ENCODE measurements at regions not wholly inside any gene's neighbourhood (a gene's known extent, or its start where the extent isn't known, plus 50 kb on each side); places are given as distances from the start of the nearest gene placed in this dataset.
"Not testable (repeated sequence)": the region's sequence is repeated elsewhere in the genome, so short reads cannot be mapped to it uniquely, and the experiment has no call there.

DNA sequence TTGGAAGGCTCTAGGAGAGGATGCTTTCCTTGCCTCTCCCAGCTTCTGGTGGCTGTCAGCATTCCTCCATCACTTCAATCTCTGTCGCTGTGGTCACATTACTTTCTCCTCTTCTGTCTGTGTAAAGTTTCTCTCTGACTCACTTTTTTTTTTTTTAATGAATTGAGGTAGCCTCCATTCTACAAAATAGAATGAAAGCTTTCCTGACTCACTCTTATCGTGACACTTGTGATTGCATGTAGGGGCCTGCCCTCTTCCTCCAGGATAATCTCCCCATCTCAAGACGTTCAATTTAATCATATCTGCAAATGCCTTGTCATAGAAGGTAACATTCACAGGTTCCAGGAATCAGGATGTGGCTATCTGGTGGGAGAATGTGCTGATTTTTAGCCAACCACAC is 153.5 kb upstream of the HMGA2 start:
- no peak overlapping the region for H3K27ac Mint-ChIP-seq
- H3K9me3 Mint-ChIP-seq = no peaks in the 10 kb centered on the region
- H3K36me3 Mint-ChIP-seq (ENCODE audit: low read depth) = no peaks in the 10 kb centered on the region
- no peak overlapping the region for H3K4me3 Mint-ChIP-seq
- ATAC-seq (replicated peaks) = no peak
- peaks cover 14% of the 10 kb centered on the region for H3K27me3 Mint-ChIP-seq
- peaks cover 5% of the 10 kb centered on the region for H3K4me1 Mint-ChIP-seq

DNA sequence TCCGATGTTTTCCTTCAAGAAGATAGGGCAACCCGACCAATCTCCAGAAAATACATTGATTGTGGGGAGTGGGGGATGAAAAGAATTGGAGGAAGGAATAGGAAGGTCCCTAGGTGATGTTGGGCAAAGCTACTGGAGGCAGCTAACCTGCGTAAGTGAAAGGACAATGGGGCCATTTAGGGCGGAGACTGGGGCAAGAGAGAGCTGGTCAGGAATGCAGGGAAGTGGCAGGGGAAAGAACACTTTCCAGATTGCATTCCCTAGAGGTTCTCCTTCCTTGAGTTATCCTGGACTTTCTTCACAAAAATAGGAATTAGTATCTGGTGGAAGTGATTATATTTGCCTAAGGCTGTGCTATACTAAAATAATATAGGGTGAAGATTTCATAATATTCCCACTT is 151.8 kb upstream of the HMGA2 start:
- H3K36me3 Mint-ChIP-seq (ENCODE audit: low read depth) = no peaks in the 10 kb centered on the region
- H3K4me1 Mint-ChIP-seq = no peaks in the 10 kb centered on the region
- no peaks in the 10 kb centered on the region for H3K9me3 Mint-ChIP-seq
- no peak for ATAC-seq (replicated peaks)
- peaks cover 14% of the 10 kb centered on the region for H3K27me3 Mint-ChIP-seq
- H3K27ac Mint-ChIP-seq = no peak overlapping the region
- no peak overlapping the region for H3K4me3 Mint-ChIP-seq

DNA sequence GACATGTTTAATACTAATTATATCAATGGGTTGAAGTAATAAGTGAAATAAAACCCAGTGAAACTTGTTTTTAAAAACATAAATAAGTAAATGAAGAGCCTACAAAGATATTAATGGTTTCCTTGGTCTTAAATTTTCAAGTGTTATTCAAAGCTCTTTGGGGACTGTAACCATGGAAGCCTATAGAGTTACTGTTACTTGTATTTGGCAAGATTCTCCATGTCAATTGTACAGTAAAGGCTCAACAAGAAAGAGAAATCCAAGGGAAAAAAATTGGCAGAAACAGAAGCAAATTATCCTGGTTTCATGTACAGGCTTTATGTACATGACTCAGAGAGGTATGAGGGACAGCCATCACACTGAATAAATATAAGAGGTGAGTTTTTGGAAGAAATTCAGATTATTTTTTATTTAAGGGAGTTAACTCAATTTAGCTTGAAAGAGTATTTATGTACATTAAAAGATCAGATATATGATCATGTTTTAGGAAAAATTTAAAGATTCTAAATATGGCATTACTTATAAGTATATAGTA is 151.1 kb upstream of the HMGA2 start:
- Mint-ChIP-seq H3K36me3 (ENCODE audit: low read depth) (no peaks in the 10 kb centered on the region), H3K27ac (no peak overlapping the region), H3K9me3 (peaks cover 2% of the 10 kb centered on the region), H3K4me3 (no peak overlapping the region), H3K4me1 (no peaks in the 10 kb centered on the region), H3K27me3 (peaks cover 14% of the 10 kb centered on the region)
- ATAC-seq (replicated peaks) = no peak

DNA sequence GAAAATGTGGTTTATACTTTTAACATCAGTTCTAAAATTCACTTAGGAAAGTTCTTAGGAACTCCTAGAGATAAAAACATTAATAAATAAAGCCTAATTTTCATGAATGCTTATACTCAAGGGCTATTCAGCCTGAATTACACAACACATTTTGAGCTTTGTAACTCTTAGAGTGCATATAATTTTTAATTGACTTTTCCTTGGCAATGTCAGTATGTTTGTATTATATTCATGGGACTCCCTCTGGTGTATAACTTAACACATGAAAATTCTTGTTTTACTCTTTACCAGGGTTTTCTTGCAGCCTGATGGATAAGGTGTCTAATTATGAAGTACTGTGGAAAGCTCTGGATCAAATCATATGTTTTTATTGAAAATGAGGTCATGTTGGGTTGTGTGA is 150.6 kb upstream of the HMGA2 start:
- Mint-ChIP-seq H3K4me3 (no peak overlapping the region), H3K9me3 (peaks cover 5% of the 10 kb centered on the region), H3K27me3 (peaks cover 12% of the 10 kb centered on the region), H3K36me3 (ENCODE audit: low read depth) (no peaks in the 10 kb centered on the region), H3K4me1 (no peaks in the 10 kb centered on the region), H3K27ac (no peak overlapping the region)
- no peak for ATAC-seq (replicated peaks)

DNA sequence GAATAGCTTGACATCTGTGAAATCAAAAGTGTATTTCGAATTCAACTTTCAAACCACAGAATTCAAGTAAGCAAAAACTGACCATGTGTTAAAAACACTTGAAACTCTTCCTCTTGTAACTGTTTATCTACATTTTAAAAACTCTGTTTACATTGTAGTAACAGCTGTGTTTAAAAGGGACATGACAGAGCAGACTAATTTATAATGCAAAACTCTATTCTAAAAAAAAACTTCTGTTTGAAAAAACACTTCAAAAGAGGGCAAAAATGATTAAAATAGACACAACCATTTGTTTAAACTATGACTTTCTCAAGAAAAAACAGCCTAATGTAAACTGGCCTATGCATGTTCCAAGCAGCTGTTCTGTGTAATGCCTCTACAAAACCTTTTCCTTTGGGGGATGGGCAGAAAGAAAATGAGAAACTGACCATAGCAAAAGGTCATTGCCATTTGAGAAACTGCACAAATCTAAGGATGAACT is 149.1 kb upstream of the HMGA2 start:
- H3K36me3 Mint-ChIP-seq (ENCODE audit: low read depth) = no peaks in the 10 kb centered on the region
- H3K27me3 Mint-ChIP-seq = peaks cover 8% of the 10 kb centered on the region
- H3K9me3 Mint-ChIP-seq = peaks cover 5% of the 10 kb centered on the region
- no peaks in the 10 kb centered on the region for H3K4me1 Mint-ChIP-seq
- no peak overlapping the region for H3K4me3 Mint-ChIP-seq
- H3K27ac Mint-ChIP-seq = no peak overlapping the region
- ATAC-seq (replicated peaks) = no peak

DNA sequence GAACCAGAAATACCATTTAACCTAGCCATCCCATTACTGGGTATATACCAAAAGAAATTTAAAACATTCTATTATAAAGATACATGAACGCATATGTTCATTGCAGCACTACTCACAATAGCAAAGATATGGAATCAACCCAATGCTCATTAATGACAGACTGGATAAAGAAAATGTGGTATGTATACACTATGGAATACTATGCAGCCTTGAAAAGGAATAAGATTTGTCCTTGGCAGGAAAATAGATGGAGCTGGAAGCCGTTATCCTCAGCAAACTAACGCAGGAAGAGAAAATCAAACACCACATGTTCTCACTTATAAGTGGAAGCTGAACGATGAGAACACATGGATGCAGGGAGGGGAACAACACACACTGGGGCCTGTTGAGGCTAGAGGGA is 146.1 kb upstream of the HMGA2 start:
- not testable (repeated sequence) for H3K4me3 Mint-ChIP-seq; H3K9me3 Mint-ChIP-seq; H3K4me1 Mint-ChIP-seq; ATAC-seq (replicated peaks); H3K27ac Mint-ChIP-seq; H3K36me3 Mint-ChIP-seq (ENCODE audit: low read depth)
- peaks cover 12% of the 10 kb centered on the region for H3K27me3 Mint-ChIP-seq

DNA sequence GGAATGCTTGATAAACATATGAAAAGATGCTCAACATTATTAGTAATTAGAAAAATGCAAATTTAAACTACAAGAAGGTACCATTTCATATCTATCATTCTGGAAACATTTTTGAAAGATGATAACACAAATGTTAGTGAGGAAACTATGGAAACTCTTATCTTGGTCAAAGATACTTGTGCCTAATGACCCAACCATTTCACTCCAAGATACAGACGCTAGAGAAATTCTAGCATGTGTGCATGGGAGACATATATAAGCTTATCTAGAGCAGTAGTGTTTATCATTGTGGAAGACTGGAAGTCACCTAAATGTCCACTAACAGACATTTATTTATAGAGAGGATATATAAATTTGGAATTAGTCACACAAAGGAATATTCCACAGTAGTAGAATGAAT is 143.1 kb upstream of the HMGA2 start:
- peaks cover 13% of the 10 kb centered on the region for H3K27me3 Mint-ChIP-seq
- H3K4me1 Mint-ChIP-seq = no peaks in the 10 kb centered on the region
- no peak overlapping the region for H3K4me3 Mint-ChIP-seq
- H3K9me3 Mint-ChIP-seq = peaks cover 11% of the 10 kb centered on the region
- no peak overlapping the region for H3K27ac Mint-ChIP-seq
- no peaks in the 10 kb centered on the region for H3K36me3 Mint-ChIP-seq (ENCODE audit: low read depth)
- no peak for ATAC-seq (replicated peaks)

DNA sequence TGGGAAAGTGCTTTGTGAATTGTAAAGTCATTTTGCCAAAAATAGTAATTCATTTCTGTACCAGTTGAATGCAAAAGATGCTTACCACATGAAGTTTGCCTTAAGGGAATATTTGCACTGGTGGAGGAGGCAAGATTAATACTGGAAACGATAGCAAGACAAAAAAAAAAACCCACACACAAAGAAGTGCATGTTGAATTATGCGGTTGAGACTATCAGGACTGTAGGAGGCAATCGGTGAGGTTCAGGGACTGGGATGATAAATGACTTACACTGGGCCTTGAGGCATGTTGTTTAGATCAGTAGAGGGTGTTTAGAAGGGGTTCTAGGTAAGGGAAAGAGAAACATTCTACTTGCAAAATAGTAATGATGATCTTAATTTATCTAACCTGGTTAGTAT is 142.2 kb upstream of the HMGA2 start:
- H3K27me3 Mint-ChIP-seq = peaks cover 13% of the 10 kb centered on the region
- H3K36me3 Mint-ChIP-seq (ENCODE audit: low read depth) = no peaks in the 10 kb centered on the region
- no peak overlapping the region for H3K4me3 Mint-ChIP-seq
- ATAC-seq (replicated peaks) = no peak
- H3K9me3 Mint-ChIP-seq = peaks cover 11% of the 10 kb centered on the region
- no peaks in the 10 kb centered on the region for H3K4me1 Mint-ChIP-seq
- H3K27ac Mint-ChIP-seq = no peak overlapping the region

DNA sequence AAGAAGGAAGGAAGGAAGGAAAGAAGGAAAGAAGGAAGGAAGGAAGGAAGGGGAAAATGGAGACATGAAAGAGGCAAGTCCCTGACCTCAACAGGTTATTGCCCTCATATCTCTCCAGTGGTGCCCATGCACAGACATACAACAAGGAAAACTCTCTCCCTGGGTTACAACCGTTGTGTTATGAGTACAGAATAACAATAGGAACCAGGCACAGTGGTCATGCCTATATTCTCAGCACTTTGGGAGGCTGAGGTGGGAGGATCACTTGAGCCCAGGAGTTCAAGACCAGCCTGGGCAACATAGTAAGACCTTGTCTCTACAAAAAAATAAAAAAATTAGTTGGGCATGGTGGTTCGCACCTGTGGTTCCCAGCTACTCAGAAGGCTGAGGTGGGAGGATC is 139.4 kb upstream of the HMGA2 start:
- no peaks in the 10 kb centered on the region for H3K4me1 Mint-ChIP-seq

DNA sequence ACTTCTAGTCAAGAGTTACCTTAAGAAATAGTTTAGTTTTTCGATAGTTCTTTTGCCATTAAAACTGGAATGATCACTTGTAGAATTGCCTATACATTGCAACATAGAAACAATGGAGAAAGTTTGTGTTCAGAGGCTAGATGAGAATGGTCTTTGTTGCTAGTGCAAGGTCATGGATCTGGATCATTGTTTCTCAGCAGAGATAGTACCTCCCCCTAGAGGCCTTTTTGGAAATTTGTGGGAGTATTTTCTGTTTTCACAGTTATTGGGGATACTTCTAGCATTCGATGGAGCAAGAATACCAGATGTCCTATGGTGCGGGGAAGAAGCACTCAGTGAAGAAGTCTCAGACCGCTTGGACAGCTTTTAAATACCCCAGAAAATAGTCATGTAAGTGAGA is 138.8 kb upstream of the HMGA2 start:
- ATAC-seq (replicated peaks) = no peak
- H3K4me1 Mint-ChIP-seq = no peaks in the 10 kb centered on the region
- no peaks in the 10 kb centered on the region for H3K36me3 Mint-ChIP-seq (ENCODE audit: low read depth)
- H3K9me3 Mint-ChIP-seq = peaks cover 6% of the 10 kb centered on the region
- H3K4me3 Mint-ChIP-seq = no peak overlapping the region
- H3K27ac Mint-ChIP-seq = no peak overlapping the region
- H3K27me3 Mint-ChIP-seq = peaks cover 9% of the 10 kb centered on the region

More for the DNA sequence above, 139.4 kb upstream of the HMGA2 start:
- Mint-ChIP-seq H3K36me3 (ENCODE audit: low read depth) (no peaks in the 10 kb centered on the region), H3K27me3 (peaks cover 9% of the 10 kb centered on the region), H3K4me3 (no peak overlapping the region), H3K9me3 (peaks cover 6% of the 10 kb centered on the region), H3K27ac (no peak overlapping the region)
- no peak for ATAC-seq (replicated peaks)

DNA sequence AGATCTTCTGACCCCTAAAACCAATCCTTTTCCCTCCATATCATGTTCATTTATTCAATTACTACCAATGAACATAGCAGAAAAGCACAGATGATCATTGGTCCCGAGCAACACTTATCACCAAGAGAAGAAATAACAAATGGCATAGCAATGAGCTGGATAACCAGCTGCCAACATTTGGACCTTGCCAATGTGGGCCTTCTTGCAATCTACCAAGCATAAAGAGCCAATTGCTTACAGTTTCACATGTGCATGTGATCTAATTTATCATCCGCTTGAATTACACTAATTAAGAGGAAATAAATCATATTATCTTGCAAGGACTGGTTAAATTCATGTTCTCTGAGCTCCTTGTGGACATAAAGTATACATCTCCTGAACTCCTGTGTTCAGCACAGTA is 134.8 kb upstream of the HMGA2 start:
- Mint-ChIP-seq H3K9me3 (peaks cover under 1% of the 10 kb centered on the region), H3K36me3 (ENCODE audit: low read depth) (no peaks in the 10 kb centered on the region), H3K27ac (no peak overlapping the region), H3K4me1 (no peaks in the 10 kb centered on the region), H3K27me3 (no peaks in the 10 kb centered on the region), H3K4me3 (no peak overlapping the region)
- ATAC-seq (replicated peaks) = no peak

DNA sequence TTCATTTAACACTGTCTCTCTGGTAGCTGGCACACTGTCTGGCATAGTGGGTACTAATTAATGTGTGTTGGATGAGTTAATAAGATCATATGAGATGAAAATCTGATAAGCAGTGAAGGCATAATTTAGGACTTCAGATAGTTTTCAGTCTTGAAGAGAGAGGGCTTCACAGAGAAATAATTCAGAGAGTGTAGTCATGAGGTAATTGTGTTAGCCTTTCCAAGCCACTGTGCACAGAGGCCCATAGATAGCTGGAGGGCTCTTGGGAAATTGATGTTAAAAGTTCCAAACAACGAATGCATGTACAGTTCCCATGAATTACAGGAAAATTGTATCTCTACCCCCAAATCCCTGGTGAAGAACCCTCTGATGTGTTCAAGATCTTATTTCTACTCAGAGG is 133.8 kb upstream of the HMGA2 start:
- Mint-ChIP-seq H3K9me3 (no peaks in the 10 kb centered on the region), H3K36me3 (ENCODE audit: low read depth) (no peaks in the 10 kb centered on the region)

DNA sequence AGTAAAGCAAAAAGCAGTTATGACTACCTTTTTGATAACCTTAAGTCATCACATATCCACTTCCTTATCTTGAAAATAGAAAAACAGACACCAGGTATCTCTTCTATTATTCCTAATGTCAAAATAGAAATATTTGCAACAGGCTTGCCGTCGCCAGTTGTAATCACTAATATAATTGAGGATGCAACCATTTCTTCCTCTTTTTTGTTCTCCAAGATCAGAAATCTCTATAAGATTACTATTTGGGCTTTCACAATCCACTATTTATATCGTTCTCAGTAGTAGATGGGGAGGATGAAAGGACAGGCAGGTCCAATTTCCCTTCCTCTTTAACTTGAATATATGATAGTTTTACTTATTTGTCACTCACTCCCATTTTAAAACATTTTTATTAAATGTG is 130.2 kb upstream of the HMGA2 start:
- no peaks in the 10 kb centered on the region for H3K9me3 Mint-ChIP-seq
- no peaks in the 10 kb centered on the region for H3K4me1 Mint-ChIP-seq
- no peaks in the 10 kb centered on the region for H3K36me3 Mint-ChIP-seq (ENCODE audit: low read depth)
- no peak overlapping the region for H3K4me3 Mint-ChIP-seq
- no peak overlapping the region for H3K27ac Mint-ChIP-seq
- ATAC-seq (replicated peaks) = no peak
- no peaks in the 10 kb centered on the region for H3K27me3 Mint-ChIP-seq

More for the DNA sequence above, 133.8 kb upstream of the HMGA2 start:
- Mint-ChIP-seq H3K4me3 (no peak overlapping the region), H3K4me1 (no peaks in the 10 kb centered on the region), H3K27ac (no peak overlapping the region), H3K27me3 (no peaks in the 10 kb centered on the region)
- no peak for ATAC-seq (replicated peaks)

DNA sequence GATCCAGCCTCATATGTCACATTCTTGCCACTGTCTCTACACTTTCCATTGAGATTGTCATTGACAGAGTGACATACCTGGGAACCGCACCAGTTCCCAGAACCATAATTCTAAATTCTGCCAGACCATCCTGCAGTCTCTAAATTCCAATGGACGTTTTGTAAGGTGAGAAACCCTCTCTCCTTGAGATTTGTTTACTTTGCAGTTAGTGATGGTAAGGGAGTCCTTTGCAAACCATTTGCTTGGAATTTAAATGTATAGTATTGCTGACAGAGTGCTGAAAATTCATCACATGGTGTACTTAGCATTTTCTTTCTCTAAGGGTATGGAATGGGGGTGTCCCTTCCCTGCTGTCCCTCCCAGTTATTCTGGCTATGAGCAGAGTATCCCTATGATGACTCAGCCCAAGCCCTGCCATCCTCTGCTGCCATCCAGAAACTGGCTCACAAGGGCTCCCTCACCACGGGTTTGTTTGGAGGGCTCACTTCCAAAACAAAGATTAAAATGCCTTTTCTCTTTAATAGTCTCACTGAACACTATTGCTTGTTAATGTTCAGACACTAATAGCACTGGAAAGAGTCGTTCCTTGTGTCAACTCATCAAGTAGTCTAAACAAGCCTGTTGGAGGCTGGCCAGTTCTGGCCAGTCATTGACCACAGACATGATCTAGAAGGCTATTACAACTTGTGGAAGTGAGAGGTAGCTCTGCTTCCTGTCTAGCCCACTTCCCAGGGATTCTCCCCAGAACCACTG is 129.0 kb upstream of the HMGA2 start:
- no peak overlapping the region for H3K4me3 Mint-ChIP-seq
- H3K27me3 Mint-ChIP-seq = no peaks in the 10 kb centered on the region
- H3K36me3 Mint-ChIP-seq (ENCODE audit: low read depth) = no peaks in the 10 kb centered on the region
- no peaks in the 10 kb centered on the region for H3K4me1 Mint-ChIP-seq
- no peaks in the 10 kb centered on the region for H3K9me3 Mint-ChIP-seq
- ATAC-seq (replicated peaks) = no peak
- H3K27ac Mint-ChIP-seq = no peak overlapping the region

DNA sequence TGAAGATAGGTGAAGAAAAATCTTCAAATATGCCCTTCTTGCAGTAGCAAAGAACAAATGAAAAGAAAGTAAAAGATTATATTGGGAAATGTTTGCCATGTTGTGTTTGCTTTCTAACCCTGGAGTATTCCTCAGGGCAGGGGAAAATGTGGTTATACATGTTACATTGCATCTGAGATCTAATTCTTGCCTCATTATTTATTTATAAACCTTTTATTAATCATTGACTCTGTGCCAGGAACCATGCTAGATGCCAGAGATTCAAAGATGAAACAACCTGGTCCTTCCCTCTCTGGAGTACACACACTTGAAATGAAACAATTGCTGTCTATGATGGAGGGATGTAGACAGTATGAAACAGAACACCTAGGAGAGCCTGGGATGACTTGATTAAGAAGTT is 128.1 kb upstream of the HMGA2 start:
- Mint-ChIP-seq H3K4me3 (no peak overlapping the region), H3K4me1 (no peaks in the 10 kb centered on the region), H3K27ac (no peak overlapping the region), H3K27me3 (no peaks in the 10 kb centered on the region), H3K9me3 (no peaks in the 10 kb centered on the region), H3K36me3 (ENCODE audit: low read depth) (no peaks in the 10 kb centered on the region)
- no peak for ATAC-seq (replicated peaks)
